ENCODE measurements at regions not wholly inside any gene's neighbourhood (a gene's known extent, or its start where the extent isn't known, plus 50 kb on each side); places are given as distances from the start of the nearest gene placed in this dataset.

GRCh38 chr7:131688738-131689661 lies 132.6 kb upstream of the PODXL start:
- TF ChIP-seq CTCF (conservative IDR thresholded peaks at IDR 0.05 in 1 of 2, IDR thresholded peaks at IDR 0.05 in 1 of 2; ENCODE audit: extremely low read depth in 1 of 2, insufficient read depth in 1 of 2, low read depth in 1 of 2, low read length in 2 of 2) (peak; percentile 96), EZH2 (IDR thresholded peaks at IDR 0.05; ENCODE audit: borderline replicate concordance, low read length) (no peak)
